Stimulated activated naive B cell treated with anti-CD40 and anti-IgM and Interleukin-4, amounts not matched to agents 10 μg/mL and 1 μg/mL and 100 μg/mL, for 72 hours (primary cell): ENCODE measurements at regions not wholly inside any gene's neighbourhood (a gene's known extent, or its start where the extent isn't known, plus 50 kb on each side); places are given as distances from the start of the nearest gene placed in this dataset.
"Not testable (repeated sequence)": the region's sequence is repeated elsewhere in the genome, so short reads cannot be mapped to it uniquely, and the experiment has no call there.

Source experiments
- ATAC-seq, 2 donors: fragments of 150-1000 bp; cut with Tn5 transposase; replicated peaks; 2 replicates each; pipeline ENCODE4 v1.10.0; 2021; ENCODE audit warnings: moderate library complexity in 1 of 2
- DNase-seq: peaks from one replicate; pipeline ENCODE4 v3.0.0; 2021
- H3K27ac Mint-ChIP-seq: one replicate; pipeline ENCODE4 v1.8.0; 2022; ENCODE audit warnings: mild to moderate bottlenecking, mixed read lengths
- H3K27me3 Mint-ChIP-seq, 2 donors: one replicate each; pipeline ENCODE4 v1.8.0; 2022; ENCODE audit warnings: mixed read lengths in 2 of 2
- H3K36me3 Mint-ChIP-seq, 2 donors: one replicate each; pipeline ENCODE4 v1.8.0; 2022; ENCODE audit warnings: mixed read lengths in 2 of 2, mild to moderate bottlenecking in 1 of 2
- H3K4me1 Mint-ChIP-seq, 2 donors: one replicate each; pipeline ENCODE4 v1.8.0; 2022; ENCODE audit warnings: mixed read lengths in 2 of 2, mild to moderate bottlenecking in 1 of 2
- H3K4me3 Mint-ChIP-seq, 2 donors: one replicate each; pipeline ENCODE4 v1.8.0; 2022; ENCODE audit warnings: mild to moderate bottlenecking in 2 of 2, mixed read lengths in 2 of 2, moderate library complexity in 1 of 2
- H3K9me3 Mint-ChIP-seq, 2 donors: one replicate each; pipeline ENCODE4 v1.8.0; 2022; ENCODE audit warnings: mixed read lengths in 2 of 2, mild to moderate bottlenecking in 1 of 2

- peaks cover 30 to 41% of the 10 kb centered on the region in 2 donors for H3K4me1 Mint-ChIP-seq
- not testable (repeated sequence) for H3K27me3 Mint-ChIP-seq
- DNase-seq = peak; percentile 92
Observed at GRCh38 chr6:27831434-27832081, 80.6 kb downstream of the OR2B2 start.

GRCh38 chr6:27830600-27831433, 81.4 kb downstream of the OR2B2 start:
- DNase-seq (peak; percentile 54), ATAC-seq (peak; percentile 65 to 82)
- Mint-ChIP-seq H3K27ac (peak overlapping the region; percentile 97), H3K4me3 (peak overlapping the region; percentile 87 to 93), H3K36me3 (peaks cover 22 to 32% of the 10 kb centered on the region in 2 donors), H3K4me1 (peaks cover 25 to 47% of the 10 kb centered on the region in 2 donors)
- H3K27me3 Mint-ChIP-seq, H3K9me3 Mint-ChIP-seq: not testable (repeated sequence)

More at GRCh38 chr6:27831434-27832081, 80.6 kb downstream of the OR2B2 start:
- Mint-ChIP-seq H3K27ac (peak overlapping the region; percentile 97), H3K4me3 (peak overlapping the region; percentile 87 to 93), H3K36me3 (peaks cover 18 to 35% of the 10 kb centered on the region in 2 donors)
- ATAC-seq = peak; percentile 91 to 92
- H3K9me3 Mint-ChIP-seq = not testable (repeated sequence)

- peak overlapping the region; percentile 87 to 93 for H3K4me3 Mint-ChIP-seq
- H3K9me3 Mint-ChIP-seq = peaks cover 0 to 2% of the 10 kb centered on the region in 2 donors
- peak overlapping the region; percentile 97 for H3K27ac Mint-ChIP-seq
- DNase-seq (no peak), ATAC-seq (no peak)
- peaks cover 24 to 36% of the 10 kb centered on the region in 2 donors for H3K36me3 Mint-ChIP-seq
- peaks cover 29 to 52% of the 10 kb centered on the region in 2 donors for H3K4me1 Mint-ChIP-seq
- H3K27me3 Mint-ChIP-seq = no peaks in the 10 kb centered on the region
Observed at GRCh38 chr6:27830212-27830599, 82.0 kb downstream of the OR2B2 start.

DNA sequence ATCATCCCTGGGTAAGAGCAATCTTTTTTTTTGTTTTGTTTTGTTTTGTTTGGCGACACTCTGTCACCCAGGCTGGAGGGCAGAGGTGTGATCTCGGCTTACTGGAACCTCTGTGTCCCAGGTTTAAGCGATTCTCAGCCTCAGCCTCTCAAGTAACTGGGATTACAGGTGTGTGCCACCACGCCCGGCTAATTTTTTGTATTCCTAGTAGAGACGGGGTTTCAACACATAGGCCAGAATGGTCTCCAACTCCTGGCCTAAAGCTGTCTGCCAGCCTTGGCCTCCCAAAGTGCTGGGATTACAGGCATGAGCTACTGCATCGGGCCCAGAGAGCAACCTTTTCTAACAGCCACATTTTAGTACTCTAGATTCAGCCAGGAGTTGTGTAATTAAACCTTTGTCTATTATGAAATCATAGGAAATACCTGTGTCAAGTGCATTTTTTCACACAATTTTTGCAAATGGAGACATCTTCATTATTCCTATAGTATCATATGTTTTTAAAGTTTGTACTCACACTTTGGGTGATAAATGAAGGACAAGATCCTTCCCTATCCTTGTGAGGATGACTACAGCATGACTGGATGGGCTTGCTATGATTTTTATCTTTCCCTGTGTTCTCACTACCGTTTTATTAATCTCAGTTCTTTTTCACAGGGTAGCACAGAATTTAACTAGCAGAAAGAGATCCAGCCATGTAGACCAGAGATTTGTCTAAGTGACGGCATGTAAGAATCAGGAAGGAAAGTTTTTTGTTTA, 82.6 kb downstream of the OR2B2 start:
- H3K4me1 Mint-ChIP-seq = peaks cover 25 to 51% of the 10 kb centered on the region in 2 donors
- peaks cover 0 to 2% of the 10 kb centered on the region in 2 donors for H3K9me3 Mint-ChIP-seq
- H3K27me3 Mint-ChIP-seq = no peaks in the 10 kb centered on the region
- peak overlapping the region; percentile 97 for H3K27ac Mint-ChIP-seq
- ATAC-seq (no peak), DNase-seq (no peak)
- peaks cover 24 to 37% of the 10 kb centered on the region in 2 donors for H3K36me3 Mint-ChIP-seq
- H3K4me3 Mint-ChIP-seq = peak overlapping the region; percentile 87 to 93

DNA sequence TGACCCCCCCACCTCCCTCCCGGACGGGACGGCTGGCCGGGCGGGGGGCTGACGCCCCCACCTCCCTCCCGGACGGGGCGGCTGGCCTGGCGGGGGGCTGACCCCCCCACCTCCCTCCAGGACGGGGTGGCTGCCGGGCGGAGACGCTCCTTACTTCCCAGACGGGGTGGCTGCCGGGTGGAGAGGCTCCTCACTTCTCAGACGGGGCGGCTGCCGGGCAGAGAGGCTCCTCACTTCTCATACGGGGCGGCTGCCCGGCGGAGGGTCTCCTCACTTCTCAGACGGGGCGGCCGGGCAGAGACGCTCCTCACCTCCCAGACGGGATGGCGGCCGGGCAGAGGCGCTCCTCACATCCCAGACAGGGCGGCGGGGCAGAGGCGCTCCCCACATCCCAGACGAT, 84.7 kb downstream of the OR2B2 start:
- peaks cover 21 to 48% of the 10 kb centered on the region in 2 donors for H3K4me1 Mint-ChIP-seq
- not testable (repeated sequence) for H3K9me3 Mint-ChIP-seq, DNase-seq, H3K27me3 Mint-ChIP-seq, ATAC-seq, H3K27ac Mint-ChIP-seq, H3K4me3 Mint-ChIP-seq
- H3K36me3 Mint-ChIP-seq = peaks cover 20 to 34% of the 10 kb centered on the region in 2 donors

- Mint-ChIP-seq H3K4me1 (peaks cover 20 to 48% of the 10 kb centered on the region in 2 donors), H3K27ac (peak overlapping the region; percentile 44), H3K4me3 (peak overlapping the region; percentile 41 to 67), H3K36me3 (peaks cover 20 to 33% of the 10 kb centered on the region in 2 donors)
- not testable (repeated sequence) for ATAC-seq, DNase-seq, H3K27me3 Mint-ChIP-seq, H3K9me3 Mint-ChIP-seq
Observed at GRCh38 chr6:27826612-27826985, 85.6 kb downstream of the OR2B2 start.

- H3K4me1 Mint-ChIP-seq = peaks cover 17 to 47% of the 10 kb centered on the region in 2 donors
- H3K27ac Mint-ChIP-seq = peak overlapping the region; percentile 86
- not testable (repeated sequence) for ATAC-seq, H3K27me3 Mint-ChIP-seq, H3K9me3 Mint-ChIP-seq, DNase-seq
- peak overlapping the region; percentile 83 to 86 for H3K4me3 Mint-ChIP-seq
- peaks cover 20 to 28% of the 10 kb centered on the region in 2 donors for H3K36me3 Mint-ChIP-seq
Observed at GRCh38 chr6:27825848-27826611, 86.2 kb downstream of the OR2B2 start.

GRCh38 chr6:27825025-27825793, 87.0 kb downstream of the OR2B2 start:
- Mint-ChIP-seq H3K36me3 (peaks cover 17 to 21% of the 10 kb centered on the region in 2 donors), H3K27ac (peak overlapping the region; percentile 99), H3K4me3 (peak overlapping the region; percentile 90 to 93), H3K4me1 (peaks cover 11 to 39% of the 10 kb centered on the region in 2 donors), H3K9me3 (peaks cover 0 to 2% of the 10 kb centered on the region in 2 donors), H3K27me3 (no peaks in the 10 kb centered on the region)
- DNase-seq = no peak
- peak; percentile 0 for ATAC-seq

- not testable (repeated sequence) for H3K27me3 Mint-ChIP-seq, H3K9me3 Mint-ChIP-seq
- peak overlapping the region; percentile 90 to 93 for H3K4me3 Mint-ChIP-seq
- ATAC-seq (peak in 1 of 2 donors; percentile 60), DNase-seq (peak; percentile 52)
- peaks cover 17 to 21% of the 10 kb centered on the region in 2 donors for H3K36me3 Mint-ChIP-seq
- peaks cover 9 to 31% of the 10 kb centered on the region in 2 donors for H3K4me1 Mint-ChIP-seq
- peak overlapping the region; percentile 99 for H3K27ac Mint-ChIP-seq
Observed at GRCh38 chr6:27824211-27825024, 87.8 kb downstream of the OR2B2 start.

- DNase-seq (peak; percentile 76), ATAC-seq (peak; percentile 88 to 89)
- peak overlapping the region; percentile 90 to 93 for H3K4me3 Mint-ChIP-seq
- H3K36me3 Mint-ChIP-seq = peaks cover 17 to 21% of the 10 kb centered on the region in 2 donors
- H3K27me3 Mint-ChIP-seq, H3K9me3 Mint-ChIP-seq: not testable (repeated sequence)
- H3K4me1 Mint-ChIP-seq = peaks cover 8 to 27% of the 10 kb centered on the region in 2 donors
- peak overlapping the region; percentile 99 for H3K27ac Mint-ChIP-seq
Observed at GRCh38 chr6:27823714-27824210, 88.4 kb downstream of the OR2B2 start.

GRCh38 chr6:27816906-27817305, 95.3 kb downstream of the OR2B2 start:
- Mint-ChIP-seq H3K36me3 (peaks cover 7 to 15% of the 10 kb centered on the region in 2 donors), H3K9me3 (peaks cover 3 to 7% of the 10 kb centered on the region in 2 donors), H3K27me3 (peaks cover 0 to 5% of the 10 kb centered on the region in 2 donors), H3K4me3 (no peak overlapping the region), H3K27ac (peak overlapping the region; percentile 20), H3K4me1 (peaks cover 12 to 23% of the 10 kb centered on the region in 2 donors)
- DNase-seq = no peak
- no peak for ATAC-seq
